Activated gamma-delta T cell treated with Interleukin-2 at 50 U/mL for 16 hours (primary cell): ENCODE measurements at regions not wholly inside any gene's neighbourhood (a gene's known extent, or its start where the extent isn't known, plus 50 kb on each side); places are given as distances from the start of the nearest gene placed in this dataset.
"Not testable (repeated sequence)": the region's sequence is repeated elsewhere in the genome, so short reads cannot be mapped to it uniquely, and the experiment has no call there.

Experiments used
- DNase-seq: peaks from one replicate; pipeline ENCODE4 v3.0.0-alpha.2; 2020

DNA sequence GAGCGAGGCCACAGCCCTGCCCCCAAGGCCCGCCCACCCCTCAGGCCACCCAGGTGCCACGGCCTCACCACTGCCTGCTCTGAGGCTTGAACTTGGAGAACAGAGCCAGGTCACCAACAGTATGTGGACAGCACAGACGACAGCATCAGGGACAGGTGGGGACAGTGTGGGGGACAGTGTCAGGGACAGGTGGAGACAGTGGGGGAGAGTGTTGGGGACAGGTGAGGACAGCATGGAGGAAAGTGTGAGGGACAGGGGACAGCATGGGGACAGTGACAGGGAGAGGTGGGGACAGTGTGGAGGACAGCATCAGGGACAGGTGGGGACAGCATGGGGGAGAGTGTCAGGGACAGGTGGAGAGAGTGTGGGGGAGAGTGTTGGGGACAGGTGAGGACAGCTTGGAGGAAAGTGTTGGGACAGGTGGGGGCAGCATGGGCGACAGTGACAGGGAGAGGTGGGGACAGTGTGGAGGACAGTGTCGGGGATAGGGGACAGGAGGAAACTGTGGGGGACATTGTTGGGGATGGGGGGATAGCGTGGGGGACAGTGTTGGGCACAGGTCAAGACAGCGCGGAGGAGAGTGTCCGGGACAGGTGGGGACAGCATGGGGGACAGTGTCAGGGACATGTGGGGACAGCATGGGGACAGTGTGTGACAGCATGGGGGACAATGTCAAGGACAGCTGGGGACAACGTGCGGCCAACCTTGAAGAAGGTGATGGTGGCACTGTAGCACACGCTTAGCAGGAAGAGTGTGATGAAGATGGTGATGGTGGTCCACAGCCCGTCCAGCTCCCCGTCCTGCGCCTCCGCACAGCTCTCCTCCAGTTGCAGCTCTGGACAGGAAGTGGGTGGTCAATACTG lies 114.9 kb downstream of the TMEM121 start:
- no peak for DNase-seq

DNA sequence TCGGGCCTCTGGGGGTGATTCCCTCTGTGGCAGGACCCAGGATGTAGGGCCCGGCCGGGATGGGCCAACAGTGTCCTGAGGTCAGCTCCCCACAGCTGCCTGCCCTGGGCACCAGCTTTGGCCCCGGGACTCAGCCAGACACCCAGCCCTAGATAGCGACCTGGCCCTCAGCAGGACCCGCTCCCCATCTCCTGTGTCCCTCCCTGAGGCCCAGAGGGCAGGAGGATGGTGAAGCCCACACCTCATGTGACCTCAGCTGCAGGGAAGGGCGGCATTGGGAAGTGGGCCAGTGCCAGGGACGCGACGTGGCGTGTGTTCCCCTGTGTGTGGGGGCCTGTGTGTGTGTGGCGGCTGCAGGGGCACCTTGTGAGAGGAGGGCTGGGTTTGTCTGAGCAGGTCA lies 115.6 kb downstream of the TMEM121 start:
- DNase-seq, result not testable (repeated sequence)

DNA sequence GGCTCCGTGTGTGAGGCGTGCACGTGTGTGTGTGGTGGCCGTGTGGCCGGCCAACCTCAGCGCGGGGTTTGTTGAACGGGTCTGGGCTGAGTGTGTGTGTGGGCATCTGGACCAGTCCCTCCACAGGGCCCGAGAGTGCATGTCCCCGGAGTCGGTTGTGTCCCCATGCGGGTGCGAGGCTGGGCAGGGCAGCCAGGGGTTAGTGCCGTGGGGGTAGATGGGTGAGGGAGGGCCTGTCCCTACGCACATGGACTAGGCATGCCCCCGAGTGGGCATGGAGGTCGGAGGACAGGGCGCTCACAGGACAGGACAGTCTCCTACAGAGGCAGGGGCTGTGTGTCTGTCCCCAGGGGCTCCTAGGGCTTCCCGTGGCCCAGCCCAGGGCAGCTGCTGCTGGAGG lies 116.1 kb downstream of the TMEM121 start:
- DNase-seq, result not testable (repeated sequence)

DNA sequence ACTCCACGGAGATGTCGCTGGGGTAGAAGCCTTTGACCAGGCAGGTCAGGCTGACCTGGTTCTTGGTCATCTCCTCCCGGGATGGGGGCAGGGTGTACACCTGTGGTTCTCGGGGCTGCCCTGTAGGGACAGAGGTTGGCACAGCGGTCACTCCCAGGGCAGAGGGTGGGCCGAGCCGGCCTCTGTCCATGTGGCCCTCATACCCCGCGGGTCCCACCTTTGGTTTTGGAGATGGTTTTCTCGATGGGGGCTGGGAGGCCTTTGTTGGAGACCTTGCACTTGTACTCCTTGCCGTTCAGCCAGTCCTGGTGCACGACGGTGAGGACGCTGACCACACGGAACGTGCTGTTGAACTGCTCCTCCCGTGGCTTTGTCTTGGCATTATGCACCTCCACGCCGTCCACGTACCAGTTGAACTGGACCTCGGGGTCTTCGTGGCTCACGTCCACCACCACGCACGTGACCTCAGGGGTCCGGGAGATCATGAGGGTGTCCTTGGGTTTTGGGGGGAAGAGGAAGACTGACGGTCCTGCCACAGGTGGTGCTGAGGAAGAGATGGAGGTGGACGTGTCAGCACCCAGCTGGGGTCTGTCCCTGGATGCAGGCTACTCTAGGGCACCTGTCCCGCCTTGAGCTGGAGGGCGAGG lies 117.1 kb downstream of the TMEM121 start:
- not testable (repeated sequence) for DNase-seq

DNA sequence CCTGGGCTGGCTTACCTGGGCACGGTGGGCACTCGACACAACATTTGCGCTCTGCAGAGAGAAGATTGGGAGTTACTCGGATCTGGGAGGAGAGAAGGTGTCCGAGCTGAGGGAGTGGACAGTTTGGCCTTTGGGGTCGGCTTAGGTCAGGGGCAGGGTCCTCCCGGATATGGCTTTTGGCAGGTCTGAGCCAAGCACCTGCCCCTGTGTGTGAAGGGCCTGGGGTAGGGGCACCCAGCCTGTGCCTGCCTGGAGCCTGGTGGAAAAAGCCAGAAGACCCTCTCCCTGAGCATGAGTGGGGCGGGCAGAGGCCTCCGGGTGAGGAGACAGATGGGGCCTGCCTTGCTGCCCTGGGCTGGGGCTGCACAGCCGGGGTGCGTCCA lies 117.7 kb downstream of the TMEM121 start:
- not testable (repeated sequence) for DNase-seq

DNA sequence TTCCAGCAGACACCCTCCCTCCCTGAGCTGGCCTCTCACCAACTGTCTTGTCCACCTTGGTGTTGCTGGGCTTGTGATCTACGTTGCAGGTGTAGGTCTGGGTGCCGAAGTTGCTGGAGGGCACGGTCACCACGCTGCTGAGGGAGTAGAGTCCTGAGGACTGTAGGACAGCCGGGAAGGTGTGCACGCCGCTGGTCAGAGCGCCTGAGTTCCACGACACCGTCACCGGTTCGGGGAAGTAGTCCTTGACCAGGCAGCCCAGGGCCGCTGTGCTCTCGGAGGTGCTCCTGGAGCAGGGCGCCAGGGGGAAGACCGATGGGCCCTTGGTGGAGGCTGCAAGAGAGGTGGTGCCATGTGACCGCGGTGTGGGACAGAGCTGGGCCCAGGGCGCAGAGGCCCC lies 118.1 kb downstream of the TMEM121 start:
- not testable (repeated sequence) for DNase-seq

DNA sequence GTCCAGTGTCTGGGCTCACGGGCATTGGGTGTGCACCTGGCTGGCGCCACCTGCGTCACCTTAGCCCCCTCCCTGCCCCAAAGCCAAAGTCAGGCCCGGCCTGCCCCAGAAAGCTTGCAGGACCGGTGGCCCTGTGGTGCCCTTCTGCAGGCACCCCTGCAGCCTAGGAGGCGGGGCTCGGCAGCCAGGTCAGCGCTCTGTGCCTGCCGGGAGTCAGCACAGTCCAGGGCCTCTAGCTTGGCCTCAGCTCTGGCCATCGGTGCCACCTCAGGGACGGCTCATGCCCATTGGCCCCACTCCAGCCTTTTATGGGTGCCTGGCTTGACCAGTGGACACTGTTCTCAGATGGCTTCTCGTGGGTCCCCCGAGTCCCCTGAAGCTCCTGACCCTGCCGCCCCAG lies 118.5 kb downstream of the TMEM121 start:
- not testable (repeated sequence) for DNase-seq

DNA sequence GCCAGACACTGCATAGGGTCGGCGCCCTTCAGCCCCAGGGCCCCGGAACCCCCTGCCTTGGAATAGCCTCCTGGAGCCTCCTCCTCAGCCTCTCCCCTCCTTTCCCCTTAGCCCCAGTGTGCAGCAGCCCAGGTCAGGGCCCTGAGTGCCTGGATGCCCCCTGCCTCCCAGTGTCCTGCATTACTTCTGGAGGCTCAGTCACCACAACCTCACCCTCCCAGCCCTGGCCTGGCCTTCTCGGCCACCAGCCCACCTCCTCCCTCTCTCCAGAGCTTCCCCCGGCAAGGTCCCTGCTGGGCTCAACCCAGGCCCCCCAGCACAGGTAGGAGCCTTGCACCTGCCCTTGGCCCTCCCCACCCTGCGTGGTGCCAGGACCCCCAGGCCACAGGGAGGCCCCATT lies 119.0 kb downstream of the TMEM121 start:
- DNase-seq, result not testable (repeated sequence)

DNA sequence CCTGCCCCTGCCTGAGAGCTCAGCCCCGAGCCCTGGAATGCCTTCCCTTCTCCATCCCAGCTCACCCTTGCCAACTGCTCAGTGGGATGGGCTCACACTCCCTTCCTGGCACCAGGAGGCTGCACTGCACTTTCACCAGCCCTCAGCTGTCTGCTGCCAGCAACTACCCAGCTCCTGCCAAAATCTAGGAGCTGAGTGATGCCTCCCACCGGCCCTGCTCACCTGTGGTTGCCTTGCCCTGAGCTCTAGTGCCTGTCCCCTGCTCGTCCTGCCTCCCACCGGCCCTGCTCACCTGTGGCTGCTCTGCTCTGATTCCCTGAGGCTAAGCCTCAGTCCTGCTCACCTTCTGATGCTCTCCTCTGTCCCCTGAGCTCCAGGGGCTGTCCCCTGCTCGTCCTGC lies 119.8 kb downstream of the TMEM121 start:
- DNase-seq, result no peak

DNA sequence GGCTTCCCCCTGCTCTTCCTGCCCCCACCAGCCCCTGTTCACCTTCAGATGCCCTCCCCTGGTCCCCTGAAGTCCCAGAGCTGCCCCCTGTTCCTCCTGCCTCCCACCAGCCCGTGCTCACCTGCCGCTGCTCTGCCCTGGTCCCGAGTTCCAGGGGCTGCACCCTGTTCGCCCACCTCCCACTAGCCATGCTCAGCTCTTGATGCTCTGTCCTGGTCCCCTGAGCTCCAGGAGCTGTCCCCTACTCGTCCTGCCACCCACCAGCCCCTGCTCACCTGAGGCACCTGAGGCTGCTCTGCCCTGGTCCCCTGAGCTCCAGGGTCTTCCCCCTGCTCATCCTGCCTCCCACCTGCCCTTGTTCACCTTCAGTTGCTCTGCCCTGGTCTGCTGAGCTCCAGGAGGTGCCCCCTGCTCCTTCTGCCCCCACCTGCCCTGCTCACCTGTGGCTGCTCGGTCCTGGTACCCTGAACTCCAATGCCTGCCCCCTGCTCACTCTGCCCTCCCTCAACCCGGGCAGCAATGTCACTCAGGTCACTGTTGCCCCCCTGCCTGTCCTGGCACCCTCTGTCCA lies 120.4 kb downstream of the TMEM121 start:
- not testable (repeated sequence) for DNase-seq

DNA sequence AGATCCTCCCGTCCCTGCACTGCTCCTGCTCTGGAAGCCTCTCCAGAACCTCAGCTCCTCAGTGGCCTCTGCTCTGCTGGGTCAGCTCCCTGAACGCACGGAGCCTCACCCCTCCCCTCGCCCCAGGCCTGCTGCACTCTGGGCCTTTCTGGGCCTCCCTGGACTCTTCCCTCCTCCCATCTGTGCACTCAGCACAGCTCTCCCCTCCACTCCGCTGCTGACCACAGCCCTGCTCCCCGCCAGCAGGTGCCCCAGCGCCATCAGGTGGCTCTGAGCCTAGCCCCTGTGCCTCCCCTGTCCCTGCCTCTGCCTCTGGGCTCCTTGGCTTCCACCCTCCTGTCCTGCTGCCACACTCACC lies 121.0 kb downstream of the TMEM121 start:
- DNase-seq, result not testable (repeated sequence)

DNA sequence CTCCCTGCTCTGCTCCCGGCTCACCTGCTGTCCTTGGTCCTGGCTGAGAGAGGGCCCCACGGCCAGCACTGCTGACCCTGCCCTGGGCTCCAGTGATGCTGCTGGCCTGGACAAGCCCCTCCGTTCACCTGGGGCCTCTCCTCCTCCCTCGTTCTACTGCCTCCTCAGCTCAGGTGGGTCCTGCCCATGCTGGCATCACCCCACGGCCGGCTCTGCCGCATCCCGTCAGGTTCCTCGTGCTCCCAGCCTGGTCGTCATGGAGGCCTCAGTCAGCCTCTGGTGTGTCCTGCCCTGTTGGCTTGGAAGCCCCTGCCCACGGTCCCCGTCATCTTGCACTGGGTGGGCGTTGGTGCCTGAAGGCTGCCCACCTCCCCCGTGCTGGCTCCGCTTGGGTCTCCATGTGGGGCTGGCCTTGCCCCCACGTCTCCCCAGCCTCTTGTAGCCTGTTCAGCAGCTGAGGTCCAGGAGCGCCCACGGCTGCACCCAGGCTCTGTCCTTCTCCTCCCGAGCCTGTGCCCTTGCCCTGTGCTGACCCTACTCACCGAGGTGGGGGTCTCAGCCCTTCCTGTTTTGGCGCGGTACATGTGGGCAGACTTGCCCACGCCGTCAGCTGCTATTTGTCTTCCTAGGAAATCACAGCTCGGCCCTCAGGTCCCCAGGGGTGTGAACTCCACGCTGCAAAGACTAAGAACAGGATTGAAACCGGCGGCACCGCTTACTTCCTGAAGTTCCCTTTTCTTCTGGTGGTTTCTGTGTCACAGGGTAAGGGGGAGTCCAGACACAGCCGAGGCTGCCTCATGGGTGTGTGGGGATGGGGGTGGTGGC lies 121.6 kb downstream of the TMEM121 start:
- DNase-seq, result no peak

DNA sequence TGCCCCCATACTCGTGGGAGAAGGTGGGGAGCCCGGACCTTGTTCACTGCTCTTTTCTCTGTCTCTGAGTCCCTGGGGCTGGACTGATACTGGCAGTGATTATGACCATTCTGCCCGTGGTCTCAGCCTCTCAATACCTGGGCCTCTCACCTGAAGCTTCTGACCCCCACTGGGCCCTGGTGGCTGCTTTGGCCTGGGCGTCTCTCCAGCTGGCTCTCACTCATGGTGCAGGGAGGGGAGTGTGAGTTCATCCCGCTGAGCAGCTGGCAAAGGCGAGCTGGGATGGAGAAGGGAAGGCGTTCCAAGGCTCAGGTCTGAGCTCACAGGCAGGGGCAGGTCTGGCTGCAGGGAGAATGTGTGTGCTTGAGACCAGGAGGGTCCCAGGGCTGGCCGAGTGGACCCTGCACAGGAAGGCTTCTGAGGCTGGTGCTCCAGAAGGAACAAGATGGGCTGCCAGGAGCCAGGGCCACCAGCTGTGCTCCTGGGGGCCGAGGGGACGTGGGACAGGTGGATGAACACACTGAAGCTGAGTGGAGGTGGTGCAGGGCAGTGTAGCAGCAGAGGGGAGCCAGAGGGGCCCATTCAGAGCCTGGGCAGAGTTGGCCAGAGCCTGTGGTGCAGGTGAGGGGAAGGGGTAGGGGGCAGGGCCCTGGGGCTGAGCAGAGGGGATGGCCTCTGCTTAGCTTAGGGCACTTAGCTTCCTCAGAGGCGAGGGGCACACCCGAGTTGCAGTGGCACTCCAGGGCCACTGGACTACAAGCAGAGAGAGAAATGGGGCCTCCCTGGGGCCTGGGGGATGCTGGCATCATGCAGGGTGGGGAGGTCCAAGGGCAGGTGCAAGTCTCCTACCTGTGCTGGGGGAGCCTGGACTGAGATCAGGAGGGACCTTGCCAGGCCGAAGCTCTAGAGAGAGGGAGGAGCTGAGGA lies 122.5 kb downstream of the TMEM121 start:
- not testable (repeated sequence) for DNase-seq

DNA sequence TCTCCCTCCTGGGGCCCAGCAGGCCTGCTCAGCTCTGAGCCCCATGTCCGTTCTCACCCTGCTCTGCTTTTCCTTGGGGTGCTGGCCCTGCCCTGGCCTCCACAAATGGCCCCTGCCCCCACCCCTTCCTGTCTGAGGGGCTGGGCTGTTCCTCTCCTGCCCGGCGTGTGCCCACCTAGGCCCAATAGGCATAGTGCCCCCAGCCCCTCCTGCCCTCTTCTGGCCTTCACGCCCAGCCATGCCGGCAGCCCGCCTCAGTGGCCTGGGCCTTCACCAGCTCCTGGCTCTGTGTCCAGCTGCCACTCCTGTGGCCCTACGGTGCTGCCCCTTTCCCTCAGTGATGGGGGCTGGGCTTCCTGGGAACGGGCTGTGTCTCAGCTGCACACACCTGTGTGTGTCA lies 125.9 kb downstream of the TMEM121 start:
- DNase-seq, result not testable (repeated sequence)

DNA sequence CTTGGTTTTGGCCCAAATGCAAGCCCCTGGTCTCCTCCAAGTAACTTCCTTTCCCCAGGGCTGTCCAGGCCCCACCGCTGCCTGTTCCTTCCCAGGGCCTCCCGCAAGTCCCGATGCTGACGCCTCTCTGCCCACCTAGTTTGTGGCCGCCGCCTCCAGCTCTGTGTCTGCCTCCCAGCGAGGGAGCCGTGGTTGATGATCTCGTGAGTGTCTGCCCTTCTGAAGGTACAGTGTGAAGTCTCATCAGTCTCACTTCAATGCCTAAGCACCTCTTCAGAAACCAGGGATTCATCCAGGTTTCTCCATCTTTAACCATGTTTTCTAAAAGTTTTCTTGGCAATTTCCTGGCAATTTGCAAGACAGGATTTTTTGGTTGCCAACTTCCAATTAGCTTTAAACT lies 127.5 kb downstream of the TMEM121 start:
- DNase-seq, result not testable (repeated sequence)

DNA sequence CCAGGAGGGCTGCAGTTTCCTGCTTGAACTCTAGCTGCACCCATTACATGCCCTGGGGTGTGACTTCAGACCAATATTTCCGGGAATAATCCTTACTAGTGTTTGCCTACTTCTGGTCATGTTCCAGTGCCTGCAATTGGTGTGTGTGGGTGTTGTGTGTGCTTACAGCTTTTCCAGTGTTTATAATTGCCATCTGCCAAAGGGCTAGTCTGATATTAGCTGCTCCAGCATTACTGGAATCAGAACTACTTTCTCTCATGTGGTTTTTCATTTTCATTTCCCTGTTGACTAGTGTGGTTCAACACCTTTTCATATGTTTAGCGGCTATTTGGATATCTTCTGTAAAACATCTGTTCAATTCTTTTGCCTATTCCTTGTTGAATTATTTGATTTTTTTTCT lies 132.9 kb downstream of the TMEM121 start:
- DNase-seq, result not testable (repeated sequence)

DNA sequence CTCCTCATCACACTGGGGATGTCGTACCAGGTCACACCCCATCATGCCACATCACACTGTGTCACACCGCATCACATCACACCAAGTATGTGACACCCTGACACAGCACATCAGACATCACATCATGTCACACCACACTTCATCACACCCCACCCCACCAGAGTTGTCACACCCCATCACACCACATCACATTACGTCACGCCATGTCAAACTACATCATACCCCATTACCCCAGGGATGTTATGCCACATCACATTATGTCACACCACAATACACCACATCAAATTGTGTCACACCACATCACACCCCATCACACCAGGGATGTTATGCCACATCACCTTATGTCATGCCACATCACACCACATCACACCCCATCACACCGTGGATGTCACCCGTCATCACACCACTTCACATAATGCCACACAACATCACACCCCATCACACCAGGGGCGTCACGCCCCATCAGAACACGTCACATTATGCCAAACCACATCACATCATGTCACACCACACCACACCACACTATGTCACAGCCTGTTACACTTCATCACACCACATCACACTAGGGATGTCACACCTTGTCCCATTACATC lies 133.6 kb downstream of the TMEM121 start:
- no peak for DNase-seq

DNA sequence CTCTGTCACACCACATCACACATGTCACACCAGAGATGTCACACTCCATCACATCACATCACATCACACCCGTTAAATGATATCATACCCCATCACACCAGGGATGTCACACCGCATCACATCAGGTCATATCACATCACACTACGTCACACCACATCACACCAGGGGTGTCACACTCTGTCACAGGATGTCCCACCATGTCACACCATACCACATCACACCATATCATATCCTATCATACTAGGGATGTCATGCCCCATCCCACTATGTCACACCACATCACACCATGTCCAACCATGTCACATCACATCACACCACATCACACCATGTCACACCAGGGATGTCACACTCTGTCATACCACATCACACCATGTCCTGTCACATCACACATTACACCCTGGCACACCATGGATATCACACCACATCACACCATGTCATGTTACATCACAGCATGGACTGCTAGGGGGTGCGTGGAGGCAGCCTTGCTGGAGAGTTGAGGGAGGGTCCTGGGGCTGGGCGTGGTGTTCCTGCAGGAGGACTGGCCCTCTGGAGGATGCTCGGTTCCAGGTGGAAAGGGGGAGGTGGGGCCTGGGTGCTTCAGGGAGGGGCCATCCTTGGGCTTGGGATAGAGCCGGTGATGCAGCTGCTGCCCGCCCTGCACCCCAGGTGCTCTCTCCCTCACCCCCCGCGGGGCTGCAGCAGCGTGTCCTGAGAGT lies 134.6 kb downstream of the TMEM121 start:
- DNase-seq, result no peak

DNA sequence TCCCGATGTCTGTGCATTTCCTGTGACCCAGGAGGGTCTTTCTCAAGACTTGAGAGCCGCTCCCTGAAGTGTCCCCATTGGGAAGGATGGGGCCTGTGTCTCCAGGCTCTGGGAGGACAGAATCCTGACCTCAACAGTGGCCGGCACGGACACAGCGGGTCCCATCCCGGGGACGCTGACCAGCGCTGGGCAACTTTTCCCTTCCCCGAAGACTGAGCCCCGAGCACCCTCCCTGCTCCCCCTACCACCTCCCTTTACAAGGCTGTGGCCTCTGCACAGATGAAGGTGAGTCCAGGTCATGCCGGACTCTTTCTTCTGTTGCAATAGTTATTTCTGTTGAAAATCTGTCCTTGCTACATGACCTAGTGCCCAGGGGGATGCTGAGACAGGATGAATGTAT lies 135.7 kb downstream of the TMEM121 start:
- not testable (repeated sequence) for DNase-seq

DNA sequence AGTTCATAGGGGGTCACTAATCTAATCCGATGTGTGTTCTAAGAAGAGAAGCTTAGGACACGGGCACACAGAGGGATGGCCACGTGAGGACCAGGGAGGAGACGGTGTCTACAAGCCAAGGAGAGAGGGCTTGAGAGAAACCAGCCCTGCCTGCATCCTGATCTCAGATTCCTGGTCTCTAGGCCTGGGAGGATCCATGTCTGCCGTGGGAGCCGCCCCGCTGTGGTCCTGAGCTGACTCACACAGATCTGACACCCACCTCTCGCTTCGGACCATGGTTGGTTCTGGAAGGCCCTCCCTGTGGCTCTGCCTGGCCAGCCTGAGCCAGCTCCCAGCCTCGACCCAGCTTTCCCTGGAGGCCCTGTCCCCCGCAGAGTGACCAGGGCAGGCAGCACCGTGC lies 136.2 kb downstream of the TMEM121 start:
- DNase-seq, result not testable (repeated sequence)

DNA sequence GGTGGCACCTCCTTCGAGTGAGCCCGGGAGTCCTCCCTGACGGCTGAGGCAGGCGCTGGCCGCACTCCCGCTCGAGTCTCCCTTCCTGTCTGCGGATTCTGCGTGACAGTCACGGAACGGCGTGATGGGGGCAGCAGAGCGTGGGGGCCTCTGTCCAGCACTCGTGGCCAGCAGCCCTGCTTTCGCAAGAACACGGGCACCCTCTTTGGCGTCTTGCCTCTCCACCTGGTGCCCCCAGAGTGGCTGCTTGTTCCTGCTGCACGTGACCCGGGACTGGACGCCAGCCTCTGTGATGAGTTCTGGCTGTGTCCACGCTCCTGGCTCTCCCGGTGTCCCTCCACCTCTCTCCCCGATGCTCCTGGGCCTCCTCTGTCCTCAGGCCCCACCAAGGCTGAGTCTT lies 136.9 kb downstream of the TMEM121 start:
- DNase-seq, result not testable (repeated sequence)
